Ovary (tissue), 3 donors: ENCODE measurements at regions not wholly inside any gene's neighbourhood (a gene's known extent, or its start where the extent isn't known, plus 50 kb on each side); places are given as distances from the start of the nearest gene placed in this dataset.

Experiments used
- CTCF ChIP-seq, 3 donors: fragments of 450-650 bp in 2 of 3; fragments of 200-600 bp in 1 of 3; IDR thresholded peaks; one replicate each; pipeline versions ENCODE4 v1.5.1 to v1.8.0; 2016 to 2022; ENCODE audit warnings: antibody characterized with exemption in 3 of 3, mild to moderate bottlenecking in 1 of 3
- EP300 ChIP-seq: sonication (generic); formaldehyde crosslinking; IDR thresholded peaks from one replicate; pipeline ENCODE4 v1.6.1; 2017; ENCODE audit warnings: antibody characterized with exemption
- POLR2A ChIP-seq: fragments of 450-650 bp; IDR thresholded peaks from one replicate; pipeline ENCODE4 v1.6.1; 2017; ENCODE audit warnings: antibody characterized with exemption, mild to moderate bottlenecking, moderate library complexity
- donor health status: DM: no; HTN: no; CAD: no.

DNA sequence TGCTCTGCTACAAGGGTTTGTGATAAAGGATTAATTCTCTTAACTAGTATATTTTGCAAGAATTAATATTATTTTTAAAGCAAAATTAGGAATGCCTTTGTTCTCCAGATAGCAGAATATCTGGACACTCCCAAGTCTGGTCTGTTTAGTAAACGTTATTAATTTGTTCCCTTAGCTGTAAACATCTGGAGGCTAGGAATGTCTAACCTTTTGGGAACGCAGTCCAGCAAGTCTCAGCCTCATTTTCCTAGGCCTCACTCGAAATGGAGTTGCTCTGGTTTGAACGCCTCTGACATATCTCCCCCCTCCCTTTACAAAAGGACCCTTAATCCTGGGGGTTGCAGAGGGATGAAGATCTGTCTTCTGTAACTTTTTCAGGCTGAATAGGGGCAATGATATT lies 59.3 kb upstream of the WNT7A start:
- TF ChIP-seq CTCF (IDR thresholded peaks at IDR 0.05) = no peak
- TF ChIP-seq EP300 = no peak
- TF ChIP-seq POLR2A = no peak
